ENCODE measurements at regions not wholly inside any gene's neighbourhood (a gene's known extent, or its start where the extent isn't known, plus 50 kb on each side); places are given as distances from the start of the nearest gene placed in this dataset.

DNA sequence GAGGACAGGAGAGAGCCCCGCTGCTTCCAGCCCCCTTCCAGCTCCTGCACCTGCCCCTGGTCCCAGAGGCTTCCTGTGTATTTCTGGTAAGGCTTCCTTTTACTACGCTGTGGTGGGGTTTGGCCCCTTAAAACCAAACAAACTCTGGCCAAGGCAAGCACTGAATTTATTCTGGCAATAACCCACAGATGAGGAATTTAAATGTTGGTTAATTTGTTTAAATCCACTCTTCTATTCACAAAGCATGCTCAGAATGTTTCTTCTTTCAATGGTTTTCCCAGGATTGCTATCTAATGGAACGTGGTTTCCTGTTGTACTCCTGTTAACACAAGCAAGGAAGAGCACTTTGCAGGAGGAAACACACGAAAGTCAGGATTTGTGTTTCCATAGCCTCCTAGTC, 236.5 kb upstream of the FOXQ1 start:
- H3K4me3 ChIP-seq (ENCODE audit: low read depth, low read length): no peak overlapping the region
- H3K36me3 ChIP-seq (ENCODE audit: control insufficient read depth in 2 of 2, insufficient read depth in 1 of 2, low read length in 2 of 2): no peaks in the 10 kb centered on the region
- ChIA-PET POLR2A (interaction anchor here (0.7 kb wide), 1 partner anchor 293 kb away, joined by 3 read pairs; no protein-coding TSS in a partner anchor), CTCF (no interaction called here)
- TF ChIP-seq ZNF585B (tag by site-specific recombination; IDR thresholded peaks at IDR 0.05) (no peak), ZNF830 (tag by site-specific recombination; IDR thresholded peaks at IDR 0.05; ENCODE audit: low read depth) (no peak), ZNF19 (tag by site-specific recombination; IDR thresholded peaks at IDR 0.05; ENCODE audit: low read depth) (no peak), ZSCAN23 (tag by site-specific recombination; IDR thresholded peaks at IDR 0.05) (no peak), ZIC2 (tag by site-specific recombination; IDR thresholded peaks at IDR 0.05) (no peak), ZNF747 (tag by site-specific recombination; IDR thresholded peaks at IDR 0.05) (no peak), ZNF776 (tag by site-specific recombination; IDR thresholded peaks at IDR 0.05; ENCODE audit: borderline replicate concordance) (no peak), ZNF530 (tag by site-specific recombination; IDR thresholded peaks at IDR 0.05; ENCODE audit: low read depth) (no peak), GLI2 (tag by site-specific recombination; IDR thresholded peaks at IDR 0.05; ENCODE audit: borderline replicate concordance, low read depth) (no peak), MZF1 (tag by site-specific recombination; IDR thresholded peaks at IDR 0.05; ENCODE audit: borderline replicate concordance) (no peak), ZNF24 (tag by site-specific recombination; IDR thresholded peaks at IDR 0.05) (no peak), GLI4 (tag by site-specific recombination; IDR thresholded peaks at IDR 0.05) (no peak), ZNF140 (tag by site-specific recombination; IDR thresholded peaks at IDR 0.05) (no peak), ZNF433 (tag by site-specific recombination; IDR thresholded peaks at IDR 0.05; ENCODE audit: low read depth) (no peak)
- TF ChIP-seq, protein P1, sequence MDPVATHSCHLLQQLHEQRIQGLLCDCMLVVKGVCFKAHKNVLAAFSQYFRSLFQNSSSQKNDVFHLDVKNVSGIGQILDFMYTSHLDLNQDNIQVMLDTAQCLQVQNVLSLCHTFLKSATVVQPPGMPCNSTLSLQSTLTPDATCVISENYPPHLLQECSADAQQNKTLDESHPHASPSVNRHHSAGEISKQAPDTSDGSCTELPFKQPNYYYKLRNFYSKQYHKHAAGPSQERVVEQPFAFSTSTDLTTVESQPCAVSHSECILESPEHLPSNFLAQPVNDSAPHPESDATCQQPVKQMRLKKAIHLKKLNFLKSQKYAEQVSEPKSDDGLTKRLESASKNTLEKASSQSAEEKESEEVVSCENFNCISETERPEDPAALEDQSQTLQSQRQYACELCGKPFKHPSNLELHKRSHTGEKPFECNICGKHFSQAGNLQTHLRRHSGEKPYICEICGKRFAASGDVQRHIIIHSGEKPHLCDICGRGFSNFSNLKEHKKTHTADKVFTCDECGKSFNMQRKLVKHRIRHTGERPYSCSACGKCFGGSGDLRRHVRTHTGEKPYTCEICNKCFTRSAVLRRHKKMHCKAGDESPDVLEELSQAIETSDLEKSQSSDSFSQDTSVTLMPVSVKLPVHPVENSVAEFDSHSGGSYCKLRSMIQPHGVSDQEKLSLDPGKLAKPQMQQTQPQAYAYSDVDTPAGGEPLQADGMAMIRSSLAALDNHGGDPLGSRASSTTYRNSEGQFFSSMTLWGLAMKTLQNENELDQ (tag by site-specific recombination; IDR thresholded peaks at IDR 0.05; ENCODE audit: low read depth): no peak
- TF ChIP-seq, protein P2, sequence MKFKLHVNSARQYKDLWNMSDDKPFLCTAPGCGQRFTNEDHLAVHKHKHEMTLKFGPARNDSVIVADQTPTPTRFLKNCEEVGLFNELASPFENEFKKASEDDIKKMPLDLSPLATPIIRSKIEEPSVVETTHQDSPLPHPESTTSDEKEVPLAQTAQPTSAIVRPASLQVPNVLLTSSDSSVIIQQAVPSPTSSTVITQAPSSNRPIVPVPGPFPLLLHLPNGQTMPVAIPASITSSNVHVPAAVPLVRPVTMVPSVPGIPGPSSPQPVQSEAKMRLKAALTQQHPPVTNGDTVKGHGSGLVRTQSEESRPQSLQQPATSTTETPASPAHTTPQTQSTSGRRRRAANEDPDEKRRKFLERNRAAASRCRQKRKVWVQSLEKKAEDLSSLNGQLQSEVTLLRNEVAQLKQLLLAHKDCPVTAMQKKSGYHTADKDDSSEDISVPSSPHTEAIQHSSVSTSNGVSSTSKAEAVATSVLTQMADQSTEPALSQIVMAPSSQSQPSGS (tag by site-specific recombination; IDR thresholded peaks at IDR 0.05; ENCODE audit: low read depth): no peak
- TF ChIP-seq, protein P3, sequence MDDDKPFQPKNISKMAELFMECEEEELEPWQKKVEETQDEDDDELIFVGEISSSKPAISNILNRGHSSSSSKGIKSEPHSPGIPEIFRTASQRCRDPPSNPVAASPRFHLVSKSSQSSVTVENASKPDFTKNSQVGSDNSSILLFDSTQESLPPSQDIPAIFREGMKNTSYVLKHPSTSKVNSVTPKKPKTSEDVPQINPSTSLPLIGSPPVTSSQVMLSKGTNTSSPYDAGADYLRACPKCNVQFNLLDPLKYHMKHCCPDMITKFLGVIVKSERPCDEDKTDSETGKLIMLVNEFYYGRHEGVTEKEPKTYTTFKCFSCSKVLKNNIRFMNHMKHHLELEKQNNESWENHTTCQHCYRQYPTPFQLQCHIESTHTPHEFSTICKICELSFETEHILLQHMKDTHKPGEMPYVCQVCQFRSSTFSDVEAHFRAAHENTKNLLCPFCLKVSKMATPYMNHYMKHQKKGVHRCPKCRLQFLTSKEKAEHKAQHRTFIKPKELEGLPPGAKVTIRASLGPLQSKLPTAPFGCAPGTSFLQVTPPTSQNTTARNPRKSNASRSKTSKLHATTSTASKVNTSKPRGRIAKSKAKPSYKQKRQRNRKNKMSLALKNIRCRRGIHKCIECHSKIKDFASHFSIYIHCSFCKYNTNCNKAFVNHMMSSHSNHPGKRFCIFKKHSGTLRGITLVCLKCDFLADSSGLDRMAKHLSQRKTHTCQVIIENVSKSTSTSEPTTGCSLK (tag by site-specific recombination; IDR thresholded peaks at IDR 0.05): no peak
- TF ChIP-seq, protein P4, sequence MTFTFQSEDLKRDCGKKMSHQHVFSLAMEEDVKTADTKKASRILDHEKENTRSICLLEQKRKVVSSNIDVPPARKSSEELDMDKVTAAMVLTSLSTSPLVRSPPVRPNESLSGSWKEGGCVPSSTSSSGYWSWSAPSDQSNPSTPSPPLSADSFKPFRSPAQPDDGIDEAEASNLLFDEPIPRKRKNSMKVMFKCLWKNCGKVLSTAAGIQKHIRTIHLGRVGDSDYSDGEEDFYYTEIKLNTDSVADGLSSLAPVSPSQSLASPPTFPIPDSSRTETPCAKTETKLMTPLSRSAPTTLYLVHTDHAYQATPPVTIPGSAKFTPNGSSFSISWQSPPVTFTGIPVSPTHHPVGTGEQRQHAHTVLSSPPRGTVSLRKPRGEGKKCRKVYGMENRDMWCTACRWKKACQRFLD (tag by site-specific recombination; IDR thresholded peaks at IDR 0.05): no peak
- TF ChIP-seq, protein P5, sequence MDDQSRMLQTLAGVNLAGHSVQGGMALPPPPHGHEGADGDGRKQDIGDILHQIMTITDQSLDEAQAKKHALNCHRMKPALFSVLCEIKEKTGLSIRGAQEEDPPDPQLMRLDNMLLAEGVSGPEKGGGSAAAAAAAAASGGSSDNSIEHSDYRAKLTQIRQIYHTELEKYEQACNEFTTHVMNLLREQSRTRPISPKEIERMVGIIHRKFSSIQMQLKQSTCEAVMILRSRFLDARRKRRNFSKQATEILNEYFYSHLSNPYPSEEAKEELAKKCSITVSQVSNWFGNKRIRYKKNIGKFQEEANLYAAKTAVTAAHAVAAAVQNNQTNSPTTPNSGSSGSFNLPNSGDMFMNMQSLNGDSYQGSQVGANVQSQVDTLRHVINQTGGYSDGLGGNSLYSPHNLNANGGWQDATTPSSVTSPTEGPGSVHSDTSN (CRISPR knock-in tag; IDR thresholded peaks at IDR 0.05): no peak
- TF ChIP-seq, protein P6, sequence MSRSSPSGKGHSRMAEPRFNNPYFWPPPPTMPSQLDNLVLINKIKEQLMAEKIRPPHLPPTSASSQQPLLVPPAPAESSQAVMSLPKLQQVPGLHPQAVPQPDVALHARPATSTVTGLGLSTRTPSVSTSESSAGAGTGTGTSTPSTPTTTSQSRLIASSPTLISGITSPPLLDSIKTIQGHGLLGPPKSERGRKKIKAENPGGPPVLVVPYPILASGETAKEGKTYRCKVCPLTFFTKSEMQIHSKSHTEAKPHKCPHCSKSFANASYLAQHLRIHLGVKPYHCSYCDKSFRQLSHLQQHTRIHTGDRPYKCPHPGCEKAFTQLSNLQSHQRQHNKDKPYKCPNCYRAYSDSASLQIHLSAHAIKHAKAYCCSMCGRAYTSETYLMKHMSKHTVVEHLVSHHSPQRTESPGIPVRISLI (tag by site-specific recombination; IDR thresholded peaks at IDR 0.05): no peak
- no peak overlapping the region for H3K27ac ChIP-seq (ENCODE audit: extremely low read depth, low read depth, low read length)
- peaks cover 12% of the 10 kb centered on the region for H3K4me1 ChIP-seq (ENCODE audit: control insufficient read depth, insufficient read depth, low read length)
- H3K9me3 ChIP-seq (ENCODE audit: control insufficient read depth, insufficient read depth, low read depth, low read length): no peaks in the 10 kb centered on the region
